Kidney (tissue), 13 donors: ENCODE measurements at regions not wholly inside any gene's neighbourhood (a gene's known extent, or its start where the extent isn't known, plus 50 kb on each side); places are given as distances from the start of the nearest gene placed in this dataset.

Source experiments
- DNase-seq, 5 donors: peaks; one replicate each; pipeline ENCODE4 v3.0.0-alpha.2; 2013 to 2020
- FAIRE-seq: peaks from 2 replicates; lab custom pipeline; 2012; peaks lifted over from hg19 to GRCh38; lab: Jason Lieb, UNC
- H3K27ac ChIP-seq, 2 donors: one replicate each; pipeline ENCODE4 v1.7.0; 2013; ENCODE audit warnings: low read depth in 2 of 2, low read length in 2 of 2, inconsistent platforms in 1 of 2
- H3K27me3 ChIP-seq: one replicate; pipeline ENCODE4 v1.7.1; 2013; ENCODE audit warnings: low read length, inconsistent platforms; ENCODE audit not compliant: control insufficient read depth, insufficient read depth
- H3K36me3 ChIP-seq, 3 donors: one replicate each; pipeline versions ENCODE4 v1.7.0 to v1.7.1; 2013; ENCODE audit warnings: low read length in 3 of 3, control low read depth in 1 of 3, inconsistent platforms in 1 of 3; ENCODE audit not compliant: insufficient read depth in 3 of 3, control insufficient read depth in 2 of 3
- H3K4me1 ChIP-seq, 3 donors: one replicate each; pipeline versions ENCODE4 v1.7.0 to v1.7.1; 2013; ENCODE audit warnings: low read length in 3 of 3, inconsistent platforms in 1 of 3, low read depth in 1 of 3; ENCODE audit not compliant: control insufficient read depth in 2 of 3, insufficient read depth in 2 of 3
- H3K4me3 ChIP-seq, 3 donors: one replicate each; pipeline versions ENCODE4 v1.7.0 to v1.8.1; 2013; ENCODE audit warnings: low read length in 3 of 3, control low read depth in 1 of 3, inconsistent platforms in 1 of 3
- H3K9ac ChIP-seq, 3 donors: one replicate each; pipeline versions ENCODE4 v1.7.0 to v1.7.1; 2013; ENCODE audit warnings: low read length in 3 of 3, control low read depth in 1 of 3, inconsistent platforms in 1 of 3
- H3K9me3 ChIP-seq, 3 donors: one replicate each; pipeline versions ENCODE4 v1.7.0 to v1.7.1; 2013; ENCODE audit warnings: low read length in 3 of 3, control low read depth in 1 of 3, inconsistent platforms in 1 of 3; ENCODE audit not compliant: control insufficient read depth in 2 of 3, insufficient read depth in 1 of 3
- CTCF ChIP-seq: IDR thresholded peaks from 3 replicates; pipeline ENCODE4 v1.5.1; 2012; ENCODE audit warnings: mild to moderate bottlenecking, moderate library complexity, borderline replicate concordance; ENCODE audit not compliant: insufficient read depth; ENCODE audit errors: extremely low read depth
- intact Hi-C: fragments of 100-400 bp; cut with DNase I; formaldehyde crosslinking; loops from one replicate; pipeline ENCODE4 v1.11.1; 2022
- donor health status: control.
- donor health status: control.
- donor health status: control.
- donor health status: control.
- donor health status: control.
- donor health status: DM: yes; HTN: yes; CAD: no.
- donor health status: Normal renal cell carcinoma (clear cell type).

GRCh38 chr3:34146596-34146995, 348.2 kb downstream of the PDCD6IP start:
- Histone ChIP-seq H3K27me3 (no peaks in the 10 kb centered on the region), H3K27ac (no peak overlapping the region), H3K4me3 (no peak overlapping the region), H3K4me1 (no peaks in the 10 kb centered on the region), H3K36me3 (no peaks in the 10 kb centered on the region), H3K9ac (no peak overlapping the region), H3K9me3 (no peaks in the 10 kb centered on the region)
- FAIRE-seq (no peak), DNase-seq (no peak)
- intact Hi-C loops: no loop called here
- TF ChIP-seq CTCF: no peak

- no peaks in the 10 kb centered on the region for H3K36me3 ChIP-seq
- peak in 1 of 5 donors; percentile 36 for DNase-seq
- no peak overlapping the region for H3K4me3 ChIP-seq
- no peaks in the 10 kb centered on the region for H3K27me3 ChIP-seq
- H3K9me3 ChIP-seq: no peaks in the 10 kb centered on the region
- no peak for FAIRE-seq
- H3K9ac ChIP-seq: no peak overlapping the region
- no peak overlapping the region for H3K27ac ChIP-seq
- intact Hi-C loops: no loop called here
- H3K4me1 ChIP-seq: no peaks in the 10 kb centered on the region
- no peak for TF ChIP-seq CTCF
Observed at GRCh38 chr3:34150992-34151391, 352.6 kb downstream of the PDCD6IP start.

- H3K4me1 ChIP-seq: no peaks in the 10 kb centered on the region
- FAIRE-seq: no peak
Observed at GRCh38 chr3:34152656-34153055, 354.2 kb downstream of the PDCD6IP start.

More at GRCh38 chr3:34152656-34153055, 354.2 kb downstream of the PDCD6IP start:
- Histone ChIP-seq H3K36me3 (no peaks in the 10 kb centered on the region), H3K27ac (no peak overlapping the region), H3K9ac (no peak overlapping the region), H3K9me3 (no peaks in the 10 kb centered on the region), H3K4me3 (no peak overlapping the region), H3K27me3 (no peaks in the 10 kb centered on the region)
- no peak for DNase-seq
- intact Hi-C loops: no loop called here
- TF ChIP-seq CTCF: no peak
